WTC11 (cell line): ENCODE measurements at regions not wholly inside any gene's neighbourhood (a gene's known extent, or its start where the extent isn't known, plus 50 kb on each side); places are given as distances from the start of the nearest gene placed in this dataset.

Source experiments
- ATAC-seq: fragments of 200-7000 bp; cut with Tn5 transposase; 2 replicates; pipeline ENCODE4 v1.10.0; 2021; ENCODE audit warnings: mild to moderate bottlenecking, moderate library complexity
- CTCF ChIA-PET: fragments of 300-600 bp; sonication (Branson Sonifier 250); formaldehyde crosslinking; loops from one replicate; lab custom pipeline; 2021; ENCODE audit warnings: antibody characterized with exemption; lab: Charles Lee
- POLR2A ChIA-PET: fragments of 350-600 bp; sonication (Branson Sonifier 250); formaldehyde crosslinking; loops from one replicate; lab custom pipeline; 2021; ENCODE audit warnings: antibody characterized with exemption; lab: Charles Lee
- DNase-seq: peaks from one replicate; pipeline ENCODE4 v3.0.0; 2021; ENCODE audit warnings: low spot score
- H3K27ac Mint-ChIP-seq: 2 replicates; pipeline ENCODE4 v1.8.0; 2021; ENCODE audit warnings: mixed read lengths
- H3K27me3 Mint-ChIP-seq: 2 replicates; pipeline ENCODE4 v1.8.0; 2021; ENCODE audit warnings: low read depth, mild to moderate bottlenecking, moderate library complexity, mixed read lengths
- H3K36me3 Mint-ChIP-seq: 2 replicates; pipeline ENCODE4 v1.8.0; 2021; ENCODE audit warnings: mixed read lengths
- H3K4me1 Mint-ChIP-seq: 2 replicates; pipeline ENCODE4 v1.8.0; 2022; ENCODE audit warnings: mixed read lengths
- H3K4me3 Mint-ChIP-seq: 2 replicates; pipeline ENCODE4 v1.8.0; 2021; ENCODE audit warnings: mild to moderate bottlenecking, moderate library complexity, mixed read lengths
- H3K9me3 Mint-ChIP-seq: 2 replicates; pipeline ENCODE4 v1.8.0; 2021; ENCODE audit warnings: mixed read lengths
- ARID4B ChIP-seq: sonication (generic); formaldehyde crosslinking; IDR thresholded peaks from 2 replicates; pipeline ENCODE4 v1.8.0; 2023; ENCODE audit warnings: missing genetic modification reagents, mild to moderate bottlenecking, borderline replicate concordance
- CDX4 ChIP-seq: fragments of 250-450 bp; sonication (Bioruptor Pico); IDR thresholded peaks from 2 replicates; pipeline ENCODE4 v1.9.0; 2021; ENCODE audit warnings: moderate library complexity, mild to moderate bottlenecking, inconsistent platforms, borderline replicate concordance
- CREM ChIP-seq: sonication (generic); formaldehyde crosslinking; IDR thresholded peaks from 2 replicates; pipeline ENCODE4 v1.8.1; 2022; ENCODE audit warnings: mild to moderate bottlenecking, missing genetic modification reagents, moderate library complexity
- E2F1 ChIP-seq: sonication (generic); formaldehyde crosslinking; IDR thresholded peaks from 2 replicates; pipeline ENCODE4 v1.8.0; 2022; ENCODE audit warnings: mild to moderate bottlenecking, missing genetic modification reagents
- E2F5 ChIP-seq: sonication (generic); formaldehyde crosslinking; IDR thresholded peaks from 2 replicates; pipeline ENCODE4 v1.8.1; 2022; ENCODE audit warnings: mild to moderate bottlenecking, moderate library complexity, missing genetic modification reagents
- ELF4 ChIP-seq: sonication (generic); formaldehyde crosslinking; IDR thresholded peaks from 2 replicates; pipeline ENCODE4 v1.8.1; 2022; ENCODE audit warnings: low read depth, mild to moderate bottlenecking, moderate library complexity, missing genetic modification reagents
- ERG ChIP-seq: fragments of 250-450 bp; sonication (Bioruptor Pico); IDR thresholded peaks from 2 replicates; pipeline ENCODE4 v1.8.0; 2021; ENCODE audit warnings: mild to moderate bottlenecking
- FOXK1 ChIP-seq: sonication (generic); formaldehyde crosslinking; IDR thresholded peaks from 2 replicates; pipeline ENCODE4 v1.8.0; 2022; ENCODE audit warnings: mild to moderate bottlenecking, moderate library complexity, missing genetic modification reagents
- HMGXB4 ChIP-seq: sonication (generic); formaldehyde crosslinking; IDR thresholded peaks from 2 replicates; pipeline ENCODE4 v1.8.1; 2023; ENCODE audit warnings: mild to moderate bottlenecking, moderate library complexity, missing genetic modification reagents
- KAT7 ChIP-seq: sonication (generic); formaldehyde crosslinking; IDR thresholded peaks from 2 replicates; pipeline ENCODE4 v1.8.1; 2023; ENCODE audit warnings: missing genetic modification reagents, mild to moderate bottlenecking, borderline replicate concordance
- MXD4 ChIP-seq: fragments of 250-450 bp; sonication (Bioruptor Pico); IDR thresholded peaks from 2 replicates; pipeline ENCODE4 v1.8.0; 2021; ENCODE audit warnings: mild to moderate bottlenecking, moderate library complexity, borderline replicate concordance
- NFYB ChIP-seq: sonication (generic); formaldehyde crosslinking; conservative IDR thresholded peaks from 2 replicates; pipeline ENCODE4 v1.8.0; 2022; ENCODE audit warnings: low read depth, missing genetic modification reagents
- PREB ChIP-seq: sonication (generic); formaldehyde crosslinking; IDR thresholded peaks from 2 replicates; pipeline ENCODE4 v1.8.1; 2022; ENCODE audit warnings: mild to moderate bottlenecking, missing genetic modification reagents, moderate library complexity, borderline replicate concordance
- PRRX2 ChIP-seq: fragments of 250-450 bp; sonication (Bioruptor Pico); IDR thresholded peaks from 2 replicates; pipeline ENCODE4 v1.8.0; 2021; ENCODE audit warnings: mild to moderate bottlenecking
- RELA ChIP-seq: sonication (generic); formaldehyde crosslinking; IDR thresholded peaks from 2 replicates; pipeline ENCODE4 v1.8.1; 2022; ENCODE audit warnings: missing genetic modification reagents, mild to moderate bottlenecking, borderline replicate concordance
- TCF7 ChIP-seq: sonication (generic); formaldehyde crosslinking; IDR thresholded peaks from 2 replicates; pipeline ENCODE4 v1.8.0; 2022; ENCODE audit warnings: mild to moderate bottlenecking, low read depth, missing genetic modification reagents, moderate library complexity
- USF1 ChIP-seq: sonication (generic); formaldehyde crosslinking; IDR thresholded peaks from 2 replicates; pipeline ENCODE4 v1.8.0; 2022; ENCODE audit warnings: mild to moderate bottlenecking, missing genetic modification reagents
- ZBTB43 ChIP-seq: sonication (generic); formaldehyde crosslinking; IDR thresholded peaks from 2 replicates; pipeline ENCODE4 v1.8.1; 2023; ENCODE audit warnings: mild to moderate bottlenecking, missing genetic modification reagents
- ZNF317 ChIP-seq: sonication (generic); formaldehyde crosslinking; IDR thresholded peaks from 2 replicates; pipeline ENCODE4 v1.8.1; 2023; ENCODE audit warnings: low read depth, mild to moderate bottlenecking, moderate library complexity, missing genetic modification reagents, borderline replicate concordance
- ZNF416 ChIP-seq: fragments of 250-450 bp; sonication (Bioruptor Pico); IDR thresholded peaks from 2 replicates; pipeline ENCODE4 v1.9.0; 2021; ENCODE audit warnings: mild to moderate bottlenecking, inconsistent platforms
- ZNF512 ChIP-seq: sonication (generic); formaldehyde crosslinking; IDR thresholded peaks from 2 replicates; pipeline ENCODE4 v1.8.1; 2022; ENCODE audit warnings: missing genetic modification reagents, borderline replicate concordance

GRCh38 chr2:5322396-5322795 is 369.8 kb upstream of the SOX11 start (continued):
- TF ChIP-seq ARID4B (CRISPR knock-in tag) (no peak), NFYB (CRISPR knock-in tag) (no peak), RELA (CRISPR knock-in tag) (no peak), ZNF317 (CRISPR knock-in tag) (no peak), FOXK1 (CRISPR knock-in tag) (no peak), ZNF416 (CRISPR knock-in tag) (no peak), USF1 (CRISPR knock-in tag) (no peak), PRRX2 (CRISPR knock-in tag) (no peak), ZNF512 (CRISPR knock-in tag) (no peak), PREB (no peak), TCF7 (CRISPR knock-in tag) (no peak), ERG (no peak), CDX4 (CRISPR knock-in tag) (no peak)

- DNase-seq, result no peak
- TF ChIP-seq KAT7 (CRISPR knock-in tag) (no peak), ZBTB43 (CRISPR knock-in tag) (no peak), E2F1 (CRISPR knock-in tag) (no peak), HMGXB4 (CRISPR knock-in tag) (no peak), MXD4 (CRISPR knock-in tag) (no peak), E2F5 (CRISPR knock-in tag) (no peak), CREM (no peak), ELF4 (CRISPR knock-in tag) (no peak)
These were observed 366.7 kb upstream of the SOX11 start for GRCh38 chr2:5325523-5325922.

More at GRCh38 chr2:5325523-5325922, 366.7 kb upstream of the SOX11 start:
- Mint-ChIP-seq H3K36me3 (peaks cover 61% of the 10 kb centered on the region), H3K27ac (no peak overlapping the region), H3K4me1 (no peaks in the 10 kb centered on the region), H3K4me3 (no peak overlapping the region), H3K9me3 (peaks cover 79% of the 10 kb centered on the region), H3K27me3 (peaks cover 4% of the 10 kb centered on the region)
- POLR2A ChIA-PET, result no interaction called here
- CTCF ChIA-PET, result no interaction called here
- ATAC-seq, result no peak
